ENCODE measurements at regions not wholly inside any gene's neighbourhood (a gene's known extent, or its start where the extent isn't known, plus 50 kb on each side); places are given as distances from the start of the nearest gene placed in this dataset.

DNA sequence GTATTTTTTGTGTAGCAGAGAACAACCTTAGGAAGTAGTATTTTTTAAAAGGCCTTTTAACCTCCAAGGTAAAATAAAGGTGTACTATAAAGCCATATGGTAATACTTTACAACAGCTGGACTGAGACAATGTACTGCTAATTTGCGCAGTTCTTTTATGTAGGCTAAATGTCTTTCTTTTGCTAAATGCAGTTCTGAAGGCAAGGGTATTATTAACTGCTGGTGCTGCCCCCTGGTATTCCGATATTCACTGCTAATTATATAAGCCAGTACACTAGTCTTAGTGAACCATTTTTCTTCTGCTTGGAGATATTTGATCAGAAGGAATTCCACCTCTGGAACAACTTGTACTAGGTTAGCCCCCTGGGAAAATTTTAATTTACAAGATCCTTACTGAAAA lies 272.0 kb upstream of the FERD3L start:
- no peak overlapping the region for H3K4me2 ChIP-seq (ENCODE audit: insufficient read depth in 1 of 2, low read depth in 2 of 2, low read length in 2 of 2)
- H2BK12ac ChIP-seq (ENCODE audit: low read depth, low read length): no peak overlapping the region
- H3K4me3 ChIP-seq (ENCODE audit: extremely low read depth in 1 of 4, insufficient read depth in 2 of 4, low read depth in 3 of 4, low read length in 4 of 4): no peak overlapping the region
- H3K9ac ChIP-seq (replicated peaks in 1 of 4; ENCODE audit: extremely low read depth in 1 of 4, low read depth in 3 of 4, low read length in 3 of 4): no peak overlapping the region
- H3K79me1 ChIP-seq (ENCODE audit: low read depth, low read length): no peaks in the 10 kb centered on the region
- no peak overlapping the region for H3K27ac ChIP-seq (ENCODE audit: low read depth, low read length)
- no peak overlapping the region for H3K14ac ChIP-seq (ENCODE audit: insufficient read length)
- no peak overlapping the region for H2AFZ ChIP-seq (ENCODE audit: low read length)
- DNase-seq (ENCODE audit: low read depth in 1 of 2, low spot score in 2 of 2): no peak
- no peak overlapping the region for H2BK120ac ChIP-seq (replicated peaks; ENCODE audit: low read depth, low read length)
- H3K18ac ChIP-seq (ENCODE audit: extremely low read depth, low read length): no peak overlapping the region
- no peak overlapping the region for H2BK20ac ChIP-seq (ENCODE audit: low read length)
- H3K4ac ChIP-seq (replicated peaks; ENCODE audit: insufficient read length, low read depth, low read length): no peak overlapping the region
- H4K20me1 ChIP-seq (replicated peaks in 1 of 2; ENCODE audit: control insufficient read depth in 1 of 2, insufficient read depth in 2 of 2, low read length in 2 of 2): no peaks in the 10 kb centered on the region
- ChIA-PET CTCF (ENCODE audit: partially characterized antibody) (interaction anchor here (0.6 to 0.9 kb wide), 3 partner anchors 49 to 1834 kb away, joined by 3 to 4 read pairs (median 4); no protein-coding TSS in a partner anchor), POLR2A (ENCODE audit: partially characterized antibody) (no interaction called here)
- H3K9me3 ChIP-seq (ENCODE audit: insufficient read depth in 2 of 2, low read depth in 1 of 2, low read length in 1 of 2): no peaks in the 10 kb centered on the region
- no peak overlapping the region for H4K5ac ChIP-seq (ENCODE audit: insufficient read length, low read depth, low read length)
- no peak overlapping the region for H2BK5ac ChIP-seq (ENCODE audit: low read depth, low read length)
- no peak for FAIRE-seq
- no peak overlapping the region for H3K23ac ChIP-seq (ENCODE audit: insufficient read length)
- H3K56ac ChIP-seq (replicated peaks; ENCODE audit: insufficient read length, low read depth, low read length): no peak overlapping the region
- no peak overlapping the region for H4K91ac ChIP-seq (replicated peaks; ENCODE audit: insufficient read length, low read length)
- no peak overlapping the region for H2BK15ac ChIP-seq (ENCODE audit: low read length)
- no peaks in the 10 kb centered on the region for H3K36me3 ChIP-seq (ENCODE audit: control insufficient read depth in 2 of 4, insufficient read depth in 4 of 4, low read length in 3 of 4)
- H4K8ac ChIP-seq (ENCODE audit: extremely low read depth, insufficient read depth, low read length): no peak overlapping the region
- no peak overlapping the region for H2AK5ac ChIP-seq (ENCODE audit: low read depth, low read length)
- no peaks in the 10 kb centered on the region for H3K27me3 ChIP-seq (replicated peaks in 1 of 4; ENCODE audit: control insufficient read depth in 3 of 4, extremely low read depth in 1 of 4, insufficient read depth in 3 of 4, low read length in 3 of 4)
- peaks cover 0 to 8% (median 3%) of the 10 kb centered on the region in 4 experiments; a peak in 4 of 7 replicates for H3K4me1 ChIP-seq (replicated peaks in 1 of 4; ENCODE audit: control insufficient read depth in 3 of 4, insufficient read depth in 4 of 4, low read length in 3 of 4)
- H3K79me2 ChIP-seq (ENCODE audit: control insufficient read depth in 1 of 2, insufficient read depth in 2 of 2, low read length in 2 of 2): no peaks in the 10 kb centered on the region
- WGBS, 2 experiments (ENCODE audit: extremely low coverage in 1 of 2, insufficient coverage in 1 of 2, insufficient read length in 1 of 2, insufficient replicate concordance in 2 of 2, low coverage in 1 of 2, low lambda C conversion rate in 2 of 2, missing lambda C conversion rate in 1 of 2): 93% methylated on average over 2 of the region's 2 CpGs; no CpG with 5 or more reads in 1 of the 2 experiments
- no peaks in the 10 kb centered on the region for H3K23me2 ChIP-seq (ENCODE audit: low read depth, low read length)
- TF ChIP-seq SAP30 (IDR thresholded peaks at IDR 0.05; ENCODE audit: insufficient read depth, insufficient replicate concordance, low read length) (no peak), KDM5A (IDR thresholded peaks at IDR 0.05; ENCODE audit: low read length) (no peak), CTBP2 (IDR thresholded peaks at IDR 0.05; ENCODE audit: borderline replicate concordance, insufficient read depth, insufficient read length, low read length) (no peak), EP300 (IDR thresholded peaks at IDR 0.05; ENCODE audit: borderline replicate concordance in 1 of 2, low read depth in 2 of 2, low read length in 2 of 2) (no peak), NRF1 (IDR thresholded peaks at IDR 0.05; ENCODE audit: low read depth, low read length) (no peak), CEBPB (IDR thresholded peaks at IDR 0.05; ENCODE audit: low read depth, low read length) (no peak), JUND (IDR thresholded peaks at IDR 0.05; ENCODE audit: low read length) (no peak)

Data from H1 (cell line).